NCI-H1436 (cell line): ENCODE measurements at regions not wholly inside any gene's neighbourhood (a gene's known extent, or its start where the extent isn't known, plus 50 kb on each side); places are given as distances from the start of the nearest gene placed in this dataset.

ENCODE experiments used
- DNase-seq: peaks from one replicate; lab custom pipeline; 2025; lab: John Stamatoyannopoulos, UW

- DNase-seq = no peak
These were observed 287.8 kb downstream of the RRAGC start for GRCh38 chr1:38571726-38572125.

GRCh38 chr1:38570657-38570975 is 289.0 kb downstream of the RRAGC start:
- DNase-seq = no peak

- no peak for DNase-seq
These were observed 289.5 kb downstream of the RRAGC start for GRCh38 chr1:38569932-38570656.

- no peak for DNase-seq
These were observed 291.3 kb downstream of the RRAGC start for GRCh38 chr1:38568061-38568857.

- DNase-seq = no peak
These were observed 292.2 kb downstream of the RRAGC start for GRCh38 chr1:38567401-38567800.

GRCh38 chr1:38565020-38565491 is 294.5 kb downstream of the RRAGC start:
- no peak for DNase-seq

GRCh38 chr1:38563942-38564735 is 295.4 kb downstream of the RRAGC start:
- DNase-seq = no peak

GRCh38 chr1:38561725-38562124 is 297.8 kb downstream of the RRAGC start:
- no peak for DNase-seq

- no peak for DNase-seq
These were observed 298.5 kb downstream of the RRAGC start for GRCh38 chr1:38561110-38561509.

GRCh38 chr1:38560457-38560856 is 299.1 kb downstream of the RRAGC start:
- DNase-seq = no peak

- no peak for DNase-seq
These were observed 300.0 kb downstream of the RRAGC start for GRCh38 chr1:38559446-38560165.

- DNase-seq = no peak
These were observed 300.8 kb downstream of the RRAGC start for GRCh38 chr1:38558500-38559445.

- no peak for DNase-seq
These were observed 301.5 kb downstream of the RRAGC start for GRCh38 chr1:38558055-38558454.

- DNase-seq = no peak
These were observed 304.0 kb downstream of the RRAGC start for GRCh38 chr1:38555594-38555993.

- DNase-seq = no peak
These were observed 304.4 kb downstream of the RRAGC start for GRCh38 chr1:38555130-38555529.

- no peak for DNase-seq
These were observed 308.0 kb downstream of the RRAGC start for GRCh38 chr1:38551318-38552307.

- DNase-seq = no peak
These were observed 310.4 kb downstream of the RRAGC start for GRCh38 chr1:38549191-38549590.

- no peak for DNase-seq
These were observed 312.3 kb downstream of the RRAGC start for GRCh38 chr1:38547321-38547720.

- DNase-seq = no peak
These were observed 312.9 kb downstream of the RRAGC start for GRCh38 chr1:38546636-38547035.

- DNase-seq = no peak
These were observed 318.3 kb downstream of the RRAGC start for GRCh38 chr1:38541223-38541622.
